NCI-H82 (cell line): ENCODE measurements at regions not wholly inside any gene's neighbourhood (a gene's known extent, or its start where the extent isn't known, plus 50 kb on each side); places are given as distances from the start of the nearest gene placed in this dataset.
A peak's percentile ranks its signal among the peaks of the same experiment; 100 is the strongest.

Source experiments
- DNase-seq: peaks from one replicate; lab custom pipeline; 2025; lab: John Stamatoyannopoulos, UW

DNA sequence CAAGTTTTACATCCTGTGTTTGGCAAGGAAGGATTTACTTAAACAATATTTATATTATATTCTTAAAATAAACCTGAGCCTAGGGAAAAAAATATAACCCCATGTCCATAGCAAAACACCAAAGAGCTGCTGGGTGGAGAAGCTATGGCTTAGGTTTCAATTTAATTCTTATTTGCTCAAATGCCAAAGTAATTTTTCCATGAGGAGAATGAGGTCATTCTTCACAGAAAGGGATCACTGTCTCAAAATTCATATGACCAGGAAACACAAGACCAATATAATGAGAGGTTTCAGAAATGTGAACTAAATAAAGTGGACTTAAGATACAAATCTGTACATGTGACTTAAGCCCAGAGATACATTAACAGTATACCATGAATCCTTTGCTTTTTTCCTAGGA is 195.0 kb downstream of the PHLDA1 start:
- DNase-seq: no peak

DNA sequence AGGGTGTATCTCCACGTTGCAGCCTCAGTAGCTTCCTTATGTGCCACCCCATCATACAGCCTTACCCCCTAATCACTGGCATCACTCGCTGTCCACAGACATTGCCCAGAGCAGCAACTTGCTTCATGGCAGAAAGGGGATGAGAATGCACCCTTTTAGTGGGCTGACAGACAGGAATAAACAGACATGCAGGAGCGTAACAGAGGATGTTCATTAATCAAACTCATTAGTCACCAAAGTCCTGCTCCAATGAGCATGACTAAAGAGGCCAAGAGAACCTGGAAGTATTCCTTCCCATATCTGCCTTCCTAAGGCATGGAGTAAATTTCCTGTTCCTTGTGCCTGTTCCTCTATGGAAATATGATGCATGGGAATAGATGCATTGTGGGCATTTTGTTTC is 197.0 kb downstream of the PHLDA1 start:
- no peak for DNase-seq

DNA sequence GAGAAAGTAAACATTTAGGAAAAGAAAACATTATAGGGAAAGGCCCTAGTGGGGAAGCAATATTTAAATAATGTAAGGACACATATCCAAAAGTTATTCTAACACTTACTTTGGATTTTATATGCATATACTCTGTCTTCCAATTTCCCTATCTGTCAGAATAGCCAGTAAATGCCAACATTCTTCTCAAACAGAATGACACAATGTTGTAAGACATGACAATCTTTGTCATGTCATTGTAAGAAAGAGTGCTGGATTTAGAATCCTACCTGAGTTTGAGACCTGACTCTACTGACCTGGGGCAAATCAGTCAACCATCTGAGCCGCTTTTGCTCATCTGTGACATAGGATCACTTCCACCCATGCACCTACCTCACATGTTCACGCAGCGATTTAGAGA is 198.3 kb downstream of the PHLDA1 start:
- no peak for DNase-seq

DNA sequence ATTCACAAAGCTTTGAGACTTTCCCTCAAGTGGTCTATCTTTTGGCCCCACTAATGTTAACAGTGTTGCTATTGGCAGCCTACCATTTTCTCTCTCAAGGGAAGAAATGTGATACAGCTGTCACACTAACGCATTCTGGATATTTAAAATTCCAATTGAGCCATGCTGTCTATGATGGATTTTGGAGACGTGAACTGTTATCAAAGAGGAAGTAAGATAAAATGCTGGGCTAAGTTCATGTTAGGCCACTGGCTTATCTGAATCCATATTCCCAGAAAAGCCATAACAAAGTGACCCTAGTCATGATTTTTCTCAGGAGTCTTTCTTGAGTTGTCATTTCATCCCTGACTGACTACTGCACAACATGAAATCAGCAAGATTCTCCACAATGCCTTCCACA is 200.2 kb downstream of the PHLDA1 start:
- no peak for DNase-seq

DNA sequence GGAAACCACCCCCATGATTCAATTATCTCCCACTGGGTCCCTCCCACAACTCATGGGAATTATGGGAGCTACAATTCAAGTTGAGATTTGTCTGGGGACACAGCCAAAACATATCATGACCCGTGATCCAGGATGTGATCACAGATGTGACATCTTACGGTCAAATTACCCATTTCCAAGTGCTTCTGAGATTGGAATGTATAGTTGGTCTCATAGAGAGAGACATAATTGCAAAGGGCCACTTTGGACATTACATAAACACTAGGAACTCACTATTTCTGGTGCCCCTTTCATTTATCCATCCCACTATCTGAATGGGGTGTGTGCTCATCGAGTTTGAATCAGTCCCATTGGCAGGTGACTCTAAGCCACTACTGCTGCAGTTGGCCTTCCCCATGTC is 204.5 kb downstream of the PHLDA1 start:
- no peak for DNase-seq

DNA sequence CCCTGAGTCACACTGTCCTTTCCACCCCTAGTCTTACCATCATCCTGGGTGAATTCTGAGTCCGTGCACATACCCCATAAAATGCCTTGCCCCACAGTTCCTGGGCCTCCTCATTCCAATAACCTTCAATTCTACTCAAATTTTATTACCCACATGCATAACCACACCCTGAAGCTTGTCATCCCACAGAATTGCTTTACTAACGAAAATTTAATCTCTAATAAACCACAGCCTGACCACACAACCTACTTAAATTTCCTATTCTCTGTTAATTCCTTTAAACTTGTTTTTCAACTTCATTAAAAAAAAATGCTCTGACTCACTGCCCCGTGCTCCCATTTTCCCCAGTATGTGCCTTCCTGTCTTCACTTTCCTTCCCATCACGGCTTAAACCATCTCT is 205.9 kb downstream of the PHLDA1 start:
- DNase-seq: no peak

DNA sequence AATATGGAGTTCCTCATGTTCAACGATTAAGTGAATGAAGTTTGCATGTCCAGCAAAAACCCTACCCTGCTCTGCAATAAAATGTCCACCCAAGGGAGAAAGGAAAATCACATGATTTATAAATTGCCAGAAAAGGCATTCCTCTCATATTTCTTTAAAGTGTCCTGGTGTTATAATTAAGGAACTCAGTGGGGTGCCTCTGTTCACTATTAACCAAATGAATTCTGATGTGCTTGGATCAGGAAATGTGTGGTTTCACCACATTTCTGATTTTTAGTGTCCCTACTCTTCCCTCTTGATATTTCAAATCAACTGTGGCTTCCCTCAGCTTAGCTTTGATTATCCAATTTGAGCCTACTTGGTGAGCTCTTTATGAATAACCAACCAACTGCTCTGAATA is 208.1 kb downstream of the PHLDA1 start:
- DNase-seq: peak; percentile 4

DNA sequence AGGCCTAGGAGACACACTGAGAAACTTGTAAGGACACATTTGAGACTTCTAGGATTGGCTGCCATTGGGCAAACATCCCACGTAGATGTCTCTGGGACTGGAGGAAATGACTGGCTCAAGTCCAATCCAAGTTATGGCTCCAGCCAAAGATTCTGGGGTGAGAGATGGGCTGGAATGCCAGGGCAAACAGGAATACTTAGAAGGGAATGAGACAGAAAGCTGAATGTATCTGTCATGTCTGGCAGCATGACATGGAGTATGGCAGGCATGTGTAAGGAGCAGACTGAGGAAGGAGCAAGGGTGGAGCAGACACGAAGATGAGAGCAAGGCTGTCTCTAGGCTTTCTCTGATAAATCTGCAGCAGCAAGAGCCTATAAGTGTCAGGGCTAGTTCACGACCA is 209.2 kb downstream of the PHLDA1 start:
- DNase-seq: no peak

DNA sequence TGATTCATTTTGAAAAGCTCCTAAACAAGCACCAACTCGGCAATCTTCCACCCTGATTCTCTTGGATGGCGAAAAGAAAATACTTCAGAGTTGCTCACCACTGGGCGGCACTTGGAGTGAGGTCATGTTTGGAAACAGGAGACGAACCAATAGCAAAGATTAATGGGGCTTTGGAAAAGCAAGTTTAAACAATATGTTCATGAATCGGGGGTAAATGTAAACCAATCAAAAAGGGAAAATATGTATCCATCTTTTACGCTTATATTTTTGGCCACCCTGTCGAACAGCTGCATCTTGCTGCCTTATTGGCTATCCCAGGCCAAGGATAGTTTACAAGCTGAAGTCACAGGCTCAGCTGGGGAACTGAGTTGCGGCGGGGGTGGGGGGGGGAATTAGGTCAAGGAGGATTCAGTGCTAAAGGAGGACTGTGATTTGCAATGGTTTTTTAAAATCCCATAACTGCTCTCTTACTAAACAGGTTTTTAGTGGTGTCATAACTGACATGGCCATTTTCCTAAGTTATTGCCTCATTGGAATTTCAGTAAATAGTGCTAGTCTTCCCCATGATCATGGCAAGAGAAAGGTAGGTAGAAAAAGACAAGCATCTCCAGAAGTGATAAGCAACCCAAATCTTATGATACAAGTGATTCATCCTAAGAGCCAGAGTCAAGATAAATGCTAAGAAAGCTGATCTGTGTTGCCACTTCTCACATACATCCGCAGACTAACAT is 210.6 kb downstream of the PHLDA1 start:
- DNase-seq: no peak

DNA sequence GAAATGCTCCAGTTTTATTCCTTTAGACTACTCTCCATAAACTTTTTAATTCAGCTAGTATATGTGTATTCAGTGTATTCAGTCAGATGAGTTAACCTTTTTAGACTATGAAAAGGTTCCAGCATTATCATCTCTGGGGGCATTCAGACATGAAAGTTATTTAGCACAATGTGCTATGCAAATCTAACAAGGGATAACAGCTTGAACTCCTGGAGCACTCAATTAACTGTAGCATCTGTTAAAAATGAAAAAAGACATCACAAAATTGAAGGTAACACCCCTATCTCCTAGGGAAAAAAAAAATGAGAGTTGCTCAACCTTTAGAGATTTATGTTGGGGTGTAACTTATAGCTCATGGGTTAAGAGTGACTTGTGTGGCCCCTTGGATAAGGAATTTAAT is 211.5 kb downstream of the PHLDA1 start:
- no peak for DNase-seq

DNA sequence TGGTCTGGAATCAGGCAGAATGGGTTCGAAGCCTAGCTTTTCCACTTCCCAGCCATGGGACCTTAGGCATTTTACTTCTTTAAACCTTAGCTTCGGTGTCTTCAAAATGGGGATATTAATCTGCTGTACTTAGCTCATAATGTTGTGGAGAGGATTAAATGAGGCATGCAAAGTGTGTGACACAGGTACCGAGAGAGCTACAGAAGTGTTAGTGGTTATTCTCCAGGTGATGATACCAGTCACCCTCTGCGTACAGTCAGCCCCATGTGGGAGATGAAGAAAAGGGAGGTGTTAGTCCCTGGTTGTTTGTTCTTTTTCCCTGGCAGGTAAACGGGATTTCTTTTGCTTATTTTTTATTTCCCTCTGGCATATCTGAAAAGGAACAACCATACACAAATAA is 212.1 kb downstream of the PHLDA1 start:
- no peak for DNase-seq

DNA sequence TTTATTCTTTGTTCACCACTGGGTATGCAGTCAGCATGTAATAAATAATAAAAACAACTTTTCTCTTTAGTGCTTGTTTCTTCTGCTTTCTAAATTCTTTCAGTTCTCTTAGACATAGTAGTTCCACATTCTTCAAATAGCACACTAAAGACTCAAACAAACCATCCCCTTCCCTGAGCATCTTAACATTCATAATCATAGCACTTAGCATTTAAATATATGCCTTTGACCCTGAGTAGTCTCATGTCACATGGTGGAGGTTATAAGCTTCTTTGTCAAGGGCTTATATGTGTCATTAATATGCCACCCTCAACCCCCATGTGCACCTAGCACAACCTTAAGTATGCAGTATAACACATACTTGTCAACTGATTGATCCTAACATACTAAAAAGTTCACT is 212.7 kb downstream of the PHLDA1 start:
- DNase-seq: peak; percentile 16

DNA sequence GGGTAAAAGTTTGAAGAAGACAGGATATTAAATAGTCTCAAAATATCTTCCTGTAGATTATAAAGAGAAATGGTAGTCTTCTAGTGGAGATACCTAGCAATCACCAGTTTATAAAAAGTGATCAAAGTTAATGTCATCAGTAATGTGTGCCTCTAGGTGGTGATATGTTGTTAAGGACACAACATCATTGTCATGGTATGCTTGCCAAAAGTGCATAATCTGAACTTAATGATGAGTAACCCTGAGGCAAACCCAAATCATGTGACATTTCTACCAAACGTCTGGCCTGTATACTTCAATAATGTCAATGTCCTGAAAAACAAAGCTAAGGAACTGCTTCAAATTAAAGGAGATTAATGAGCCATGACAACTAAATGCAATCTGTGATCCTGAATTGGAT is 214.7 kb downstream of the PHLDA1 start:
- DNase-seq: peak; percentile 6

DNA sequence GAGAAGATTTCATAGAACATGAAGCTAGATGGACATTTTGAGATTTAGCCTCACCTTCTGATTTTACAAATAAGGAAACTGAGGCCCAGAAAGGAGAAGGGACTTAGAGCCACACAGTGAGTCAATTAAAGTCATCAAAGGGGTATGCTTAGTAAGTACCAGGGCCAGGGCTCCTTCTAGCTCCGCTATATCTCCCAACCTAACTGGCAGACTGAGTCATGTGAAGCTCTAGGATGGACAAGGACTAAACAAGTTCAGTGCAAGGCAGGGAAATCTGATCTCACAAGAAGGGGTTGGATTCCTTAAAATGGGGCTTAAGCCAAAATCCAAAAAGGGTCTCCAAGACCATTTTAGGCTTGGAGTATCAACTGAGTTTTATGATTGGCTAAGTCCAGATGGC is 215.8 kb downstream of the PHLDA1 start:
- DNase-seq: no peak

DNA sequence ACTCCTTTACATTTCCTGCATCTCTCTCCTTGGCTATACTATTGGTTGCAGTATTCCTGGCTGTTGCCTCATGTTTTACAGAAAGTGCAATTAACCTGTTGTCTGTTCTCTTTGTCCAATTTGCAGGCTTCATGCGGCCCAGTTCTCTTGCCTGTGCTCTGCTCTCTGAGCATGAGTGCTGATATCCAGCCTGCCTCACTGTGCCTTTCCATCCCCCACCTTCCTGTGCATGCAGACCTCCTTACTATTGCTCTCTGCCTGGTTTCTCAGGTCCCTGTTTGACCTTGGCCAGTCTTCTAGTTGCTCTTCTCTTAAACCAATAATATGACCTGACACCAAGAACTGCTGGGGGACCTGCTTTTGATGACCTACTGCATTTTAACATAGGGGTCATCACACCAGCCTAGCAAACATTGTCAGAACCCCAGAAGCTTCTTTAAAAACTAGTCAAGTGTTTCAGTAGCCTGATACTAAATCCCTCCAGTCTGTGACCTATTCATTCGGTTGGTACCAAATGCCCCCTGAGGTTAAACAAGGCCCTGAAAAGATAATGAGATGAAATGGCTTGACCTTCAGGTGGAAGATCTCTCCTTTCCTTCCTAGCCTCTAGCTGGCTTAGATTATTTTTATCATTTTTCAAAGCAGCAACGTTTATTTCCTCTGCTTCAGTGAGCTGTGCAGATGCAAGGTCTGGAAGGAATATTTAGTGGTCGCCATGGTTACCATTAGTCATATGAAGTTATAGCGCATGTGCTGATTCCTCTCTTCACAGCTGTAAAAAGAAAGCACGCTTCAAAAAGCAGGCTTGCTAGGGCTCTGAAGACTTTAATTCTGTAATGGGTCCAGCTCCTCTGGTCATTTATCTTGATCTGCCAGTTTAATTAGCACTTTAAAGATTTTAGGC is 216.5 kb downstream of the PHLDA1 start:
- peak; percentile 14 for DNase-seq

DNA sequence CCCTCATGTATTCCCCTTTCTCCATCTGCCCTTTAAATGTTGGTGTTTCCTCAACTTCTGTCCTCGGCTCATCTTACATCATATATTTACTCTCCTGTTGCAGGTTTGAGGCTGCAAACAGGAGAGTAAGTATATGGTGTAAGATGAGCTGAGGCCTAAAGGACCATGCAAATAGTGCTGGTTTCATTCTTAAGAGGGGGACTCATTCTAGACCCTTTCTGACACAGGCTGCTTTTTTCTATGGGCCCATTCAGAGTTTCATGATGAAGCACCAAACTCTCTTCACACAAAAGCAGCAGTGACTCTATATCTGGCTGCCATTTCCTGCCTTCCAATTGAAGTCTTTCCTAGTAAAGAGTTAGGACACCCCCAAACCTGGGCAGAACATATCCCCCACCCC is 218.5 kb downstream of the PHLDA1 start:
- DNase-seq: no peak

DNA sequence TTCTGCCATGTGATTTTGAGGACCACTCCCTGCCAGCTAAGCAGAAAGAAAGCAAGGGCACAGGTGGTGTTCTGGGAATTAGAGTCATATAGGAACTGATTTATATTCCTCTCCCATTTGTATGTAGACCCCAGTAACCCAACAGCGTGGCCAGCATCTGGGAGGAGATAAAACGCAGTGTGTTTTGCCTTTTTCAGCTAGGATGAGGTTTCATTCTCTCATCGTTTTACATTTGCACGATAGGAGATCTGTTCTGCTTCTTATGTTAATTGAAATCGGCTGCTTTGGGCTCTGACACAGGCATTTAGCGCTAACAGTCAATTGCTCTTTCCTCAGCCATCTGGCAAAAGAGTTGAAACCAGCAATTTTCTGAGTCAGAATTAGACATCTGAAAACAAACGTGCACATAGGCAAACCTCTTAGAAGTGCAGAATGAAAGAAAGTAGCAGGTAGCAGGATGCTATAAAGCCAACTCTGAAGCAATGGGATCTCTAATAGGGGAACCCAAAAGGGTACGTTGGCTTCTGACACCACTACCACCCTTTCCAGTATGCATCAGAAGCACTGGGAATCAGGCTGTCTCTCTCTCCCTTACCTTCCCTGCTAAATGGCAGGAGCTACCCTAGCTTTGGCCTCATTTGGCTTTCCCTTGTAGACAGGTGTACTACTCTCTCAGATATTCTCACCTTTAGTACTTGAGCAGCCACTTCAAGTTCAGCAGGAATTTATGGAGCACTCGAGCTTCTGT is 219.1 kb downstream of the PHLDA1 start:
- DNase-seq: peak; percentile 67

DNA sequence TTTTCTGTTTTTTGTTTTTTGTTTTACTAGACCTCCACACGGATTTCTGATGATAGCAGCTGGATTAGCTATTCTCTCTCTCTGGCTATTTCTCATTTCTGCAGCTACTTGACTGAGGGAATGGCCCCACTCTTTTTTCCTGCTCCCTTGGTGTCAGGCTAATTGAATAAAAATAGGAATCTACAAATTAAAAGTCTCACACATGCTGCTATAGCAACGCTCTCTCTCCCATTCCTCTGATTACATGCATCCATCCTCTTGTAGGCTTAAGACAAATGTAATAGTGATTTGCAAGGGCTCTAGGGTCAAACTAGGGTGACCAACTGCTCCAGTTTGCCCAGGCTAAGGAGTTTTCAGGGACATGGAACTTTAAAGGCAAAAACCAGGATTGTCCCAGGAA is 221.8 kb downstream of the PHLDA1 start:
- peak; percentile 45 for DNase-seq

DNA sequence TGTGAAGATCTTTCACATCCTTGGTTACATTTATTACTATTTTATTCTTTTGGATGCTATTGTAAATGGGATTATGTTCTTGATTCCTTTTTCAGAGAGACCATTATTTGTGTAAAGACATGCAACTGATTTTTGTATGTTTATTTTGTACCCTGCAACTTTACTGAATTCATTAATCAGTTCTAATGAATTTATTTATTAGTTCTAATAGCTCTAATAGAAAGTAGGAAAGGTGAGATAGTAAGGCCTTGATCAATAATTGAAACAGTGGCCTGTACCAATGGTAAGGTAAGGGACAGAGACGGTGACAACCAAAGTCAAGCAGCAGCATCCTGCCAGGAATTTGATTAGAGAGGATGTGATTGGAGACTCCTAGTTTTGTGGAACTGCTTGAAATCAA is 224.1 kb downstream of the PHLDA1 start:
- no peak for DNase-seq

DNA sequence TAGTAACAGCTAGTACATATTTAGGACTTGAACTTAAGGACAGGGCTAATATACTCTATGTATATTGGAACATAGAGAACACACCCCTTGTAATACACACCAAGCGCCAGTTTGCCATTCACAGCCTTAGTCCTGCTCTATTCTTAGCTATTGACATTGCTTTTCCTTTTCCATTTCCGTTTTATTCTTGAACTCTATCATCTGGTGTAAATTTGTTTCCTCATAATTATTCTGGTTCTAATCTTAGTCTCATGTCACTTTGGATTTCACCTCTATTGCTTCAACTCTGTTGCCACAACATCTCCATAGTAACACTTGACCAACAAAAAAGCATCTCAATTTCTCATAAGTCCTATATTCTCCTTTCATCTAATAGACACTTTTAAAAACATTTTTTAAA is 225.7 kb downstream of the PHLDA1 start:
- no peak for DNase-seq

DNA sequence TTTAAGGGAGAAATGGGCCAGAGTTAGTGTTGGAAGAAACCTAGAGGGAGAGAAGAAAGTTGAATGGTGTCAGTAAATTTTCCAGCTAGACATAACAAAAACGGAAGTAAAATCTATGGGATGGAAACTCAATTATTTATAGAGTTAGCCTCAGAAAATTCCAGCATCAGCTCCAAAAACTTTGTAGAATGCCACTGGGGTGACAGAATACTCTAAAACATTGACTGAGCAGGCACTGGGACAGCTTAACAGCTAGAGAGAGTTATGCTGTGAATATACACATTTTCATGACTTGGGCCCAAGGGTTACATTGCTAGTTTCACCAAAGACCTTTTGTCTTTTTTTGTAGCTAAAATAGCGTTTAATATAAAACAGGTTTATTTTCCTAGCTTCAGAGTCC is 226.3 kb downstream of the PHLDA1 start:
- no peak for DNase-seq

DNA sequence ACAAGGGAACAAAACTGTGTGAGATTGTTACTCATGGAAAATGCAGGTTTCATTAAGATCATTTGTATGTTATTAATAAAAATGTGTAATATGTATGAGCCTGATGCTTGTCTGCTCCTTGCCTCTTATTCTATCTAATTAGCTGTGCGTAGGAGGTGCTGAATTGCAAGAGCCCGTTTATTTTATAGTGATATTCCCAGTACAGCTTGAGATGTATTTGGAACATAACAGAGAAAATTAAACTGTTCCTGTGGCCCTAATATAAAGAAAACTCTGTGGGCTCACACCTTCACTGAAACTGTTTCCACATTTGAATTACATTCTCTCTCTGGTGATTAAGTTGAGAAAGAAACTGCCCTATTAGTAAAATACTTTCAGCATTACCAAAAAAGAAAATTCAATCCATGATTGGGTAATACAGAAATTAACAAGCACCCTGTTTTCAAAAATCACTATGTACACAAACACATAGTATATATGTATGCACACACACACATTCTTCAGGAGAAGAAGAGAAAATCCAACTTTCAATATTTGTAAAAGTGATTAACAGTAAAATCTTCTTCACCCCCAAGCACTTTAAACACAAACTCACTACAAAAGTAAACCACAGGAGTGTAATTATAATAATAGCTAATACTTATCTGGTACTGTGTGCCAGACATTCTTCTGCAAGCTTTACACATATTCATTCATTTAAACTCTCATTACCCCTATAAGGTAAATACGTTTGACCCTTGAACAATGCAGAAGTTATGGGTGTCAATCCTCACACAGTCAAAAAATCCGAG is 233.2 kb downstream of the PHLDA1 start:
- no peak for DNase-seq
